SH-SY5Y (cell line): ENCODE measurements at regions not wholly inside any gene's neighbourhood (a gene's known extent, or its start where the extent isn't known, plus 50 kb on each side); places are given as distances from the start of the nearest gene placed in this dataset.

Source experiments
- GATA2 ChIP-seq: IDR thresholded peaks from 2 replicates; pipeline ENCODE4 v1.6.1; 2011; ENCODE audit warnings: mild to moderate bottlenecking, low read depth, low read length
- GATA3 ChIP-seq: IDR thresholded peaks from 2 replicates; pipeline ENCODE4 v1.6.1; 2011; ENCODE audit warnings: low read depth, mild to moderate bottlenecking, low read length, moderate library complexity

DNA sequence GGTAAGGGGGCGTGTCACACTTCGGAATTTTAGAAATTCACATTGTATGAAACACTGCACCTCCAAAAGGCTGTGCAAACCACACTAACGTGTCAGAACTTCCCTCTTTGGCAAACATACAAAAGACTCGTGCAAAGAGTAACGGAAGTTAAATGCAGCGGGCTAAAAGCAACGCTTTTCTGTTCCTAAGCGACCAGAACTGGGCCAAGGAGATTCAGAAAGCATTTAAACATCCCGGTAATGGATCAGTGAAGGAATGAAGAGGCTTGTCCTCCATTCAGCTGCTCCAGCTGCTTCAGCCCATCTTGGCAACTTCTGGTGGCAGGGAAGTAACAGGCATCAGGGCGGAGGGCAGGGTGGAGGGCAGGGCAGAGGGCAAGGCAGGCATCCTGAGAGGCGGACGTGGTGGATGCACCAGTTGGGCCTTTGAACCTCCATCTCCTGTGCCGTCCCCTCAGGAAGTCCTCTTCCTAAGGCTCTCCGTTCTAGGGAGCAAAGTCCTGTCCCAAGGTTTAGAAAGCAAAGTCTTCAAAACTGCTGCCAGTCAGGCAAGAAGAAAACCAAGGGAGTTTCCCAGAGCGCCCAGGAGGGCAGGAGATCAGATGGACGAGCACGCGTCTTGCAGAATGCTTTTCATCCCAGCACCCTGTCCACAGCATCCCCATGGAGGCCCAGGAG lies 230.7 kb downstream of the ZNF516 start:
- TF ChIP-seq GATA2 (no peak), GATA3 (no peak)
